IMR-90 (cell line): ENCODE measurements at regions not wholly inside any gene's neighbourhood (a gene's known extent, or its start where the extent isn't known, plus 50 kb on each side); places are given as distances from the start of the nearest gene placed in this dataset.

Source experiments
- ATAC-seq: fragments of 200-7000 bp; cut with Tn5 transposase; 2 replicates; pipeline ENCODE4 v1.9.1; 2020; ENCODE audit warnings: low read depth, mild to moderate bottlenecking, moderate library complexity
- BruUV-seq: library from RNA; stranded (reverse); fragments of 400-500 nt; replicated peaks from 2 replicates; lab custom pipeline; 2021; lab: Mats Ljungman, UMichigan
- CTCF ChIA-PET: fragments of 300-600 bp; formaldehyde crosslinking; extraction: SDS; loops from one replicate; lab custom pipeline; 2021; ENCODE audit warnings: antibody characterized with exemption; lab: Yijun Ruan, JAX
- POLR2A ChIA-PET: fragments of 300-600 bp; sonication (Branson Sonifier 250); formaldehyde crosslinking; loops from one replicate; lab custom pipeline; 2022; ENCODE audit warnings: antibody characterized with exemption; ENCODE audit not compliant: unreplicated experiment; lab: Charles Lee
- DNase-seq: peaks from one replicate; pipeline ENCODE4 v3.0.0; 2013
- H2AFZ ChIP-seq: replicated peaks from 2 replicates; pipeline ENCODE3; 2013; ENCODE audit warnings: low read length, mild to moderate bottlenecking; ENCODE audit not compliant: poor library complexity
- H2AK5ac ChIP-seq: 2 replicates; pipeline ENCODE4 v1.6.1; 2013; ENCODE audit warnings: low read depth, low read length, inconsistent platforms
- H2AK9ac ChIP-seq: replicated peaks from 2 replicates; pipeline ENCODE3; 2013; ENCODE audit warnings: mild to moderate bottlenecking, low read depth, low read length, moderate library complexity; ENCODE audit not compliant: poor library complexity
- H2BK120ac ChIP-seq: 2 replicates; pipeline ENCODE4 v1.6.1; 2013; ENCODE audit warnings: low read depth, low read length, inconsistent platforms
- H2BK15ac ChIP-seq: 3 replicates; pipeline ENCODE4 v1.6.1; 2013; ENCODE audit warnings: low read depth, low read length, inconsistent platforms
- H2BK20ac ChIP-seq: 2 replicates; pipeline ENCODE4 v1.6.1; 2013; ENCODE audit warnings: low read depth, mild to moderate bottlenecking, inconsistent platforms, low read length, moderate library complexity
- H2BK5ac ChIP-seq: 2 replicates; pipeline ENCODE4 v1.6.1; 2013; ENCODE audit warnings: mild to moderate bottlenecking, low read depth, low read length, inconsistent platforms; ENCODE audit not compliant: poor library complexity, severe bottlenecking
- H3K14ac ChIP-seq: replicated peaks from 2 replicates; pipeline ENCODE4 v1.6.1; 2013; ENCODE audit warnings: low read depth, low read length, inconsistent platforms
- H3K18ac ChIP-seq: 2 replicates; pipeline ENCODE4 v1.6.1; 2013; ENCODE audit warnings: low read depth, low read length, control low read depth
- H3K23ac ChIP-seq: 2 replicates; pipeline ENCODE4 v1.6.1; 2013; ENCODE audit warnings: low read depth, low read length, inconsistent platforms
- H3K27ac ChIP-seq: 2 replicates; pipeline ENCODE4 v1.5.1; 2013; ENCODE audit warnings: mild to moderate bottlenecking, control low read depth, low read length; ENCODE audit not compliant: insufficient read depth
- H3K27me3 ChIP-seq: 2 replicates; pipeline ENCODE4 v1.6.1; 2013; ENCODE audit warnings: low read length; ENCODE audit not compliant: control insufficient read depth, insufficient read depth
- H3K36me3 ChIP-seq: 2 replicates; pipeline ENCODE4 v1.6.1; 2013; ENCODE audit warnings: low read length, mixed read lengths; ENCODE audit not compliant: control insufficient read depth, insufficient read depth
- H3K4ac ChIP-seq: 2 replicates; pipeline ENCODE4 v1.6.1; 2013; ENCODE audit warnings: low read depth, low read length, inconsistent platforms
- H3K4me1 ChIP-seq: 2 replicates; pipeline ENCODE4 v1.6.1; 2013; ENCODE audit warnings: low read length, mixed read lengths; ENCODE audit not compliant: control insufficient read depth, insufficient read depth
- H3K4me2 ChIP-seq: 2 replicates; pipeline ENCODE4 v1.6.1; 2013; ENCODE audit warnings: low read depth, mild to moderate bottlenecking, control low read depth, low read length, moderate library complexity
- H3K4me3 ChIP-seq: 2 replicates; pipeline ENCODE4 v1.5.1; 2013; ENCODE audit warnings: low read depth, mild to moderate bottlenecking, control low read depth, low read length, moderate library complexity; ENCODE audit not compliant: insufficient read depth
- H3K56ac ChIP-seq: 2 replicates; pipeline ENCODE4 v1.6.1; 2013; ENCODE audit warnings: low read length, inconsistent platforms; ENCODE audit not compliant: insufficient read depth; ENCODE audit errors: extremely low read depth
- H3K79me1 ChIP-seq, 2 experiments: 2 replicates each; pipeline ENCODE4 v1.6.1; 2013; ENCODE audit warnings: low read length in 2 of 2, inconsistent platforms in 1 of 2, low read depth in 1 of 2
- H3K9ac ChIP-seq: 2 replicates; pipeline ENCODE4 v1.6.1; 2013; ENCODE audit warnings: low read depth, low read length, control low read depth
- H3K9me1 ChIP-seq: 2 replicates; pipeline ENCODE4 v1.6.1; 2013; ENCODE audit warnings: low read length, inconsistent platforms; ENCODE audit not compliant: insufficient read depth
- H3K9me3 ChIP-seq: 2 replicates; pipeline ENCODE4 v1.6.1; 2013; ENCODE audit warnings: low read length; ENCODE audit not compliant: control insufficient read depth, insufficient read depth
- H4K20me1 ChIP-seq: 2 replicates; pipeline ENCODE4 v1.6.1; 2013; ENCODE audit warnings: low read length, inconsistent platforms; ENCODE audit not compliant: insufficient read depth
- H4K5ac ChIP-seq: 2 replicates; pipeline ENCODE4 v1.6.1; 2013; ENCODE audit warnings: mild to moderate bottlenecking, low read depth, low read length, control low read depth
- H4K8ac ChIP-seq, 2 experiments: 2 replicates each; pipeline ENCODE4 v1.6.1; 2013; ENCODE audit warnings: low read depth in 2 of 2, low read length in 2 of 2, control low read depth in 1 of 2, inconsistent platforms in 1 of 2
- H4K91ac ChIP-seq: 2 replicates; pipeline ENCODE4 v1.6.1; 2013; ENCODE audit warnings: low read depth, low read length, inconsistent platforms; ENCODE audit not compliant: insufficient read depth
- ELK1 ChIP-seq: fragments of 150-350 bp; IDR thresholded peaks from 2 replicates; pipeline ENCODE4 v1.6.1; 2016; ENCODE audit warnings: low read depth, mild to moderate bottlenecking, low read length, moderate library complexity, borderline replicate concordance
- MAZ ChIP-seq: IDR thresholded peaks from 2 replicates; pipeline ENCODE4 v1.6.1; 2012; ENCODE audit warnings: low read depth, mild to moderate bottlenecking, low read length, improper control_type of control experiment, moderate library complexity, borderline replicate concordance
- MXI1 ChIP-seq: IDR thresholded peaks from 2 replicates; pipeline ENCODE4 v1.6.1; 2012; ENCODE audit warnings: low read depth, mild to moderate bottlenecking, low read length, moderate library complexity, borderline replicate concordance
- WGBS, 2 experiments: methylation state at CpG; one replicate each; pipeline versions ENCODE4 v1.1.5 to v1.1.7; 2013; ENCODE audit warnings: missing lambda C conversion rate in 2 of 2; ENCODE audit not compliant: insufficient read length in 1 of 2; ENCODE audit errors: extremely low coverage in 2 of 2; 5-methylcytosine and 5-hydroxymethylcytosine counted together
- dilution Hi-C: fragments of 300-500 bp; cut with HindIII; formaldehyde crosslinking; loops from one replicate; pipeline ENCODE4 v1.14.3; 2018; ENCODE audit warnings: low sequenced_read_pairs; ENCODE audit not compliant: unreplicated experiment
- in situ Hi-C: fragments of 300-500 bp; cut with MboI; formaldehyde crosslinking; loops from 3 replicates; pipeline ENCODE4 v1.14.3; 2019; ENCODE audit warnings: low sequenced_read_pairs, inconsistent platforms, mixed read lengths
- intact Hi-C: fragments of 100-400 bp; cut with micrococcal nuclease; formaldehyde crosslinking; loops from 2 replicates; pipeline ENCODE4 v1.10.0; 2022

DNA sequence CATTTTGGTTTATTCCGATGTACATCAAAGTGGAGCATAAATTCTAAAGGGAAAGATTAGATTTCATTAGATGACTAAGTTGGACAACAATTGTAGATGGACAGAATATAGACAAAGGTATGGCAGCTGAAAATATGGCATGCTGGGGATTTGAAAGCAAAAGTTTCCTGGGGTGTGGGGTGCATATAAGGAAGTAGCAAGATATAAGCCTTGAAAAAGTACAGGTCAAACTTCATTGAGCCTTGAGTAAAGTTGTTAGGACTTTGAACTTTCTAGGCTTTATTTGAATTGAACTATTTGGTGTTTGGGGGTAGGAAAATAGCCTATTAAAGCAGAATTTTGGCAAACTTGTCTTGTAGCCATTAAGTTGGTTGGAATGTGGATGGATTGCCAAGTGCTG, 75.8 kb upstream of the KCNJ16 start:
- no peaks in the 10 kb centered on the region for H3K36me3 ChIP-seq
- H3K56ac ChIP-seq: no peak overlapping the region
- dilution Hi-C loops (no loop called here), intact Hi-C loops (no loop called here), in situ Hi-C loops (no loop called here)
- ChIA-PET CTCF (no interaction called here), POLR2A (interaction anchor here (0.5 kb wide), 1 partner anchor 405 kb away, joined by 3 read pairs; no protein-coding TSS in a partner anchor)
- H4K20me1 ChIP-seq: no peaks in the 10 kb centered on the region
- no peak overlapping the region for H2AK9ac ChIP-seq
- BruUV-seq: no TSS peak
- no peak overlapping the region for H3K4me3 ChIP-seq
- no peak overlapping the region for H4K8ac ChIP-seq
- H2BK20ac ChIP-seq: no peak overlapping the region
- no peaks in the 10 kb centered on the region for H3K9me1 ChIP-seq
- peaks cover 5% of the 10 kb centered on the region for H3K9me3 ChIP-seq
- H3K23ac ChIP-seq: no peak overlapping the region
- H3K27me3 ChIP-seq: no peaks in the 10 kb centered on the region
- ATAC-seq (no peak), DNase-seq (no peak)
- no peak overlapping the region for H3K18ac ChIP-seq
- H3K27ac ChIP-seq: no peak overlapping the region
- no peak overlapping the region for H2BK120ac ChIP-seq
- 89% methylated on average over 1 of the region's 1 CpG; no CpG with 5 or more reads in 1 of the 2 experiments for whole genome bisulfite sequencing, 2 experiments
- TF ChIP-seq ELK1 (no peak), MXI1 (no peak), MAZ (no peak)
- H2AFZ ChIP-seq: no peak overlapping the region
- no peak overlapping the region for H3K14ac ChIP-seq
- H3K79me1 ChIP-seq: no peaks in the 10 kb centered on the region
- H3K4me2 ChIP-seq: no peak overlapping the region
- no peak overlapping the region for H4K91ac ChIP-seq
- no peak overlapping the region for H2BK5ac ChIP-seq
- H4K5ac ChIP-seq: no peak overlapping the region
- H2AK5ac ChIP-seq: no peak overlapping the region
- H3K4ac ChIP-seq: no peak overlapping the region
- no peaks in the 10 kb centered on the region; the same call in 1 of the 2 replicates for H3K4me1 ChIP-seq
- no peak overlapping the region for H3K9ac ChIP-seq
- peak overlapping the region; percentile 92; the same call in 2 of the 3 replicates for H2BK15ac ChIP-seq
